IMR-90 (cell line): ENCODE measurements at regions not wholly inside any gene's neighbourhood (a gene's known extent, or its start where the extent isn't known, plus 50 kb on each side); places are given as distances from the start of the nearest gene placed in this dataset.

Experiments
- ATAC-seq: fragments of 200-7000 bp; cut with Tn5 transposase; 2 replicates; pipeline ENCODE4 v1.9.1; 2020; ENCODE audit warnings: low read depth, mild to moderate bottlenecking, moderate library complexity
- BruUV-seq: library from RNA; stranded (reverse); fragments of 400-500 nt; replicated peaks from 2 replicates; lab custom pipeline; 2021; lab: Mats Ljungman, UMichigan
- CTCF ChIA-PET: fragments of 300-600 bp; formaldehyde crosslinking; extraction: SDS; loops from one replicate; lab custom pipeline; 2021; ENCODE audit warnings: antibody characterized with exemption; lab: Yijun Ruan, JAX
- POLR2A ChIA-PET: fragments of 300-600 bp; sonication (Branson Sonifier 250); formaldehyde crosslinking; loops from one replicate; lab custom pipeline; 2022; ENCODE audit warnings: antibody characterized with exemption; ENCODE audit not compliant: unreplicated experiment; lab: Charles Lee
- DNase-seq: peaks from one replicate; pipeline ENCODE4 v3.0.0; 2013
- H2AFZ ChIP-seq: replicated peaks from 2 replicates; pipeline ENCODE3; 2013; ENCODE audit warnings: low read length, mild to moderate bottlenecking; ENCODE audit not compliant: poor library complexity
- H2AK5ac ChIP-seq: 2 replicates; pipeline ENCODE4 v1.6.1; 2013; ENCODE audit warnings: low read depth, low read length, inconsistent platforms
- H2AK9ac ChIP-seq: replicated peaks from 2 replicates; pipeline ENCODE3; 2013; ENCODE audit warnings: mild to moderate bottlenecking, low read depth, low read length, moderate library complexity; ENCODE audit not compliant: poor library complexity
- H2BK120ac ChIP-seq: 2 replicates; pipeline ENCODE4 v1.6.1; 2013; ENCODE audit warnings: low read depth, low read length, inconsistent platforms
- H2BK15ac ChIP-seq: 3 replicates; pipeline ENCODE4 v1.6.1; 2013; ENCODE audit warnings: low read depth, low read length, inconsistent platforms
- H2BK20ac ChIP-seq: 2 replicates; pipeline ENCODE4 v1.6.1; 2013; ENCODE audit warnings: low read depth, mild to moderate bottlenecking, inconsistent platforms, low read length, moderate library complexity
- H2BK5ac ChIP-seq: 2 replicates; pipeline ENCODE4 v1.6.1; 2013; ENCODE audit warnings: mild to moderate bottlenecking, low read depth, low read length, inconsistent platforms; ENCODE audit not compliant: poor library complexity, severe bottlenecking
- H3K14ac ChIP-seq: replicated peaks from 2 replicates; pipeline ENCODE4 v1.6.1; 2013; ENCODE audit warnings: low read depth, low read length, inconsistent platforms
- H3K18ac ChIP-seq: 2 replicates; pipeline ENCODE4 v1.6.1; 2013; ENCODE audit warnings: low read depth, low read length, control low read depth
- H3K23ac ChIP-seq: 2 replicates; pipeline ENCODE4 v1.6.1; 2013; ENCODE audit warnings: low read depth, low read length, inconsistent platforms
- H3K27ac ChIP-seq: 2 replicates; pipeline ENCODE4 v1.5.1; 2013; ENCODE audit warnings: mild to moderate bottlenecking, control low read depth, low read length; ENCODE audit not compliant: insufficient read depth
- H3K27me3 ChIP-seq: 2 replicates; pipeline ENCODE4 v1.6.1; 2013; ENCODE audit warnings: low read length; ENCODE audit not compliant: control insufficient read depth, insufficient read depth
- H3K36me3 ChIP-seq: 2 replicates; pipeline ENCODE4 v1.6.1; 2013; ENCODE audit warnings: low read length, mixed read lengths; ENCODE audit not compliant: control insufficient read depth, insufficient read depth
- H3K4ac ChIP-seq: 2 replicates; pipeline ENCODE4 v1.6.1; 2013; ENCODE audit warnings: low read depth, low read length, inconsistent platforms
- H3K4me1 ChIP-seq: 2 replicates; pipeline ENCODE4 v1.6.1; 2013; ENCODE audit warnings: low read length, mixed read lengths; ENCODE audit not compliant: control insufficient read depth, insufficient read depth
- H3K4me2 ChIP-seq: 2 replicates; pipeline ENCODE4 v1.6.1; 2013; ENCODE audit warnings: low read depth, mild to moderate bottlenecking, control low read depth, low read length, moderate library complexity
- H3K4me3 ChIP-seq: 2 replicates; pipeline ENCODE4 v1.5.1; 2013; ENCODE audit warnings: low read depth, mild to moderate bottlenecking, control low read depth, low read length, moderate library complexity; ENCODE audit not compliant: insufficient read depth
- H3K56ac ChIP-seq: 2 replicates; pipeline ENCODE4 v1.6.1; 2013; ENCODE audit warnings: low read length, inconsistent platforms; ENCODE audit not compliant: insufficient read depth; ENCODE audit errors: extremely low read depth
- H3K79me1 ChIP-seq, 2 experiments: 2 replicates each; pipeline ENCODE4 v1.6.1; 2013; ENCODE audit warnings: low read length in 2 of 2, inconsistent platforms in 1 of 2, low read depth in 1 of 2
- H3K9ac ChIP-seq: 2 replicates; pipeline ENCODE4 v1.6.1; 2013; ENCODE audit warnings: low read depth, low read length, control low read depth
- H3K9me1 ChIP-seq: 2 replicates; pipeline ENCODE4 v1.6.1; 2013; ENCODE audit warnings: low read length, inconsistent platforms; ENCODE audit not compliant: insufficient read depth
- H3K9me3 ChIP-seq: 2 replicates; pipeline ENCODE4 v1.6.1; 2013; ENCODE audit warnings: low read length; ENCODE audit not compliant: control insufficient read depth, insufficient read depth
- H4K20me1 ChIP-seq: 2 replicates; pipeline ENCODE4 v1.6.1; 2013; ENCODE audit warnings: low read length, inconsistent platforms; ENCODE audit not compliant: insufficient read depth
- H4K5ac ChIP-seq: 2 replicates; pipeline ENCODE4 v1.6.1; 2013; ENCODE audit warnings: mild to moderate bottlenecking, low read depth, low read length, control low read depth
- H4K8ac ChIP-seq, 2 experiments: 2 replicates each; pipeline ENCODE4 v1.6.1; 2013; ENCODE audit warnings: low read depth in 2 of 2, low read length in 2 of 2, control low read depth in 1 of 2, inconsistent platforms in 1 of 2
- H4K91ac ChIP-seq: 2 replicates; pipeline ENCODE4 v1.6.1; 2013; ENCODE audit warnings: low read depth, low read length, inconsistent platforms; ENCODE audit not compliant: insufficient read depth
- CHD1 ChIP-seq: IDR thresholded peaks from 2 replicates; pipeline ENCODE4 v1.6.1; 2012; ENCODE audit warnings: low read depth, low read length, improper control_type of control experiment
- MAFK ChIP-seq: IDR thresholded peaks from 2 replicates; pipeline ENCODE4 v1.6.1; 2012; ENCODE audit warnings: low read depth, low read length, improper control_type of control experiment
- whole genome bisulfite sequencing, 2 experiments: methylation state at CpG; one replicate each; pipeline versions ENCODE4 v1.1.5 to v1.1.7; 2013; ENCODE audit warnings: missing lambda C conversion rate in 2 of 2; ENCODE audit not compliant: insufficient read length in 1 of 2; ENCODE audit errors: extremely low coverage in 2 of 2; 5-methylcytosine and 5-hydroxymethylcytosine counted together
- dilution Hi-C: fragments of 300-500 bp; cut with HindIII; formaldehyde crosslinking; loops from one replicate; pipeline ENCODE4 v1.14.3; 2018; ENCODE audit warnings: low sequenced_read_pairs; ENCODE audit not compliant: unreplicated experiment
- in situ Hi-C: fragments of 300-500 bp; cut with MboI; formaldehyde crosslinking; loops from 3 replicates; pipeline ENCODE4 v1.14.3; 2019; ENCODE audit warnings: low sequenced_read_pairs, inconsistent platforms, mixed read lengths
- intact Hi-C: fragments of 100-400 bp; cut with micrococcal nuclease; formaldehyde crosslinking; loops from 2 replicates; pipeline ENCODE4 v1.10.0; 2022

DNA sequence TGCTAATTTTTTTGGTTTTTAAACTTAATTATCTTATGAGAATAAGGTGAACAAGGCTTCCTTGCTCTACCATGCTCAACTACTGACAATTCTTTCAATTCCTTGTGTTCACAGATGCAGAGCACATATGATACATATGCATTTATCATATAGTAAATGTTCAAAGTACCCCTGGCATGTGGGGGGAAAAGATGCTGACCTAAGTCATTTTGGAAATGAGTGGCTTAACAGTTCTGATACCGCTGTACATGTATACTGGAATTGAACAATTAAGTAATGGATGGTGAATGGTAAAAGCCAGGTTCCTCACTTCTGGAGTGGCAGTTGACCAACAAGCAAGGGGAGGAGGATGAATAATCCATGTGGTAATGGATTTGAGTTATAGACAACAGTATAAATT, 149.6 kb downstream of the NAF1 start:
- Histone ChIP-seq H3K18ac (no peak overlapping the region), H4K8ac (no peak overlapping the region), H2AFZ (no peak overlapping the region), H4K20me1 (no peaks in the 10 kb centered on the region), H3K4ac (no peak overlapping the region), H3K4me3 (no peak overlapping the region), H3K14ac (no peak overlapping the region), H3K56ac (no peak overlapping the region), H3K36me3 (no peaks in the 10 kb centered on the region), H3K4me2 (no peak overlapping the region), H3K23ac (no peak overlapping the region), H3K27ac (no peak overlapping the region), H2AK5ac (no peak overlapping the region), H2AK9ac (no peak overlapping the region), H3K27me3 (no peaks in the 10 kb centered on the region), H2BK20ac (no peak overlapping the region), H3K9me1 (no peaks in the 10 kb centered on the region), H2BK120ac (no peak overlapping the region), H4K91ac (no peak overlapping the region), H4K5ac (no peak overlapping the region), H3K9ac (no peak overlapping the region), H2BK5ac (no peak overlapping the region), H3K4me1 (no peaks in the 10 kb centered on the region), H3K9me3 (no peaks in the 10 kb centered on the region), H2BK15ac (no peak overlapping the region), H3K79me1 (no peaks in the 10 kb centered on the region)
- dilution Hi-C loops (no loop called here), intact Hi-C loops (no loop called here), in situ Hi-C loops (no loop called here)
- TF ChIP-seq MAFK (peak; percentile 62), CHD1 (no peak)
- ChIA-PET CTCF (no interaction called here), POLR2A (no interaction called here)
- BruUV-seq: no TSS peak
- WGBS, 2 experiments: 50% methylated on average over 1 of the region's 1 CpG; no CpG with 5 or more reads in 1 of the 2 experiments
- no peak for ATAC-seq
- DNase-seq: no peak
